Loucy (cell line): ENCODE measurements at regions not wholly inside any gene's neighbourhood (a gene's known extent, or its start where the extent isn't known, plus 50 kb on each side); places are given as distances from the start of the nearest gene placed in this dataset.

Experiments used
- CTCF ChIP-seq: fragments of 200-600 bp; sonication (generic); conservative IDR thresholded peaks from 2 replicates; pipeline ENCODE4 v1.5.1; 2014; ENCODE audit warnings: mild to moderate bottlenecking, antibody characterized with exemption, low read length
- EZH2phosphoT487 ChIP-seq: fragments of 200-600 bp; IDR thresholded peaks from 2 replicates; pipeline ENCODE4 v1.6.1; 2018; ENCODE audit warnings: antibody characterized with exemption, mild to moderate bottlenecking, moderate library complexity, borderline replicate concordance

GRCh38 chr6:142642651-142643050, 302.3 kb downstream of the HIVEP2 start:
- TF ChIP-seq EZH2phosphoT487 = no peak
- no peak for TF ChIP-seq CTCF
